Skin of body (tissue), 1 donor: ENCODE measurements at regions not wholly inside any gene's neighbourhood (a gene's known extent, or its start where the extent isn't known, plus 50 kb on each side); places are given as distances from the start of the nearest gene placed in this dataset.

ENCODE experiments used
- DNase-seq: peaks from one replicate; lab custom pipeline; 2025; lab: John Stamatoyannopoulos, UW

DNA sequence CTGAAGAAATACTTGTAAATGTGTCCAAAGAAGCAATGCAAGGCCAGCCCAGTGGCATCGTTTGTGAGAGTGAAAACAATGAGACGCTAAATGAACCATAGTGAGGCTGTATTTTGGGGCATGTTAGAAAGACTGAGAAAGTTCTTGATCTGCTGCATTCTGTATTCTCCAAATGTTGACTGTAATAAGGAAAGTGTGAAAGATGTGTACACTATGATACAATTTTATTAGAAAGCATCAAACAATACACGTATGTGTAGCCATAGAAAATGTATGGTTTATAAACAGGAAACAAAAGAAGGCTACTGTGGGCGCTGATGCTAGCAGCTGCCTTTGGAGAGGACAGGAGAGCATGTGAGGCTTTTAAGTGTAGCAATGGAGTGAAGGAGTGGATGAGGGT, 233.5 kb upstream of the E2F8 start:
- DNase-seq, result no peak

GRCh38 chr11:19472679-19473078, 231.9 kb upstream of the E2F8 start:
- no peak for DNase-seq

GRCh38 chr11:19467904-19468303, 227.2 kb upstream of the E2F8 start:
- DNase-seq, result no peak

GRCh38 chr11:19466314-19466713, 225.6 kb upstream of the E2F8 start:
- DNase-seq, result no peak

GRCh38 chr11:19463976-19464375, 223.2 kb upstream of the E2F8 start:
- no peak for DNase-seq

DNA sequence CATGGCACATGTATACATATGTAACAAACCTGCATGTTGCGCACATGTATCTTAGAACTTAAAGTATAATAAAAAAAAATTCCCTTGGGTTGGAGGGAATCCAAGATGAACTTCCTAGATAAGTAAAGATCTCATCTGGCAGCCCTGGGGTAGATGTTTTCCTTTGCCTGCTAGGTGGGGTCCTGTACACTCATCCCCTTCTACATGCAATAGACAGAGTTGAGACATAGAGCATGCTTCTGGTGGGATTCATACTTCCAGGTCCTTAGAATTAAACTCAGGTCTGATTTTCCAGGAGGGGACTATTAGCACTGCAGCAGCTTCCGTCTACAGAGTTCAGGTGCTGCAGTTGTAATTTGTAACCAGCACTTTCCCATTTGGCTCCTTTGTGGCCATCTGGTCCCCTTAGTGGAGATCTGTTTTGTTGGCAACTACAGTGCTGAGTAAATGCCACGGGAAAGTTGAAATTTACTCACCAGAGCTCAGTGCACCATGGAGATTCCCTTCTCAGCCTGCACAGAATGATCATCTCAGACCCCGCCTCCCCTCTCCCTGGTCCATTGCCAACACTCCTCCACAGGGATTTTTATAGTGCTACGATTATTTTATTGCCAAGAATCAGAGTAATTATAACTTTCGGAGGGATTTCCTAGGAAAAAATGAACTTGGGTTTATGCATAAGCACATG, 220.1 kb upstream of the E2F8 start:
- DNase-seq, result no peak

- DNase-seq, result no peak
These were observed 218.5 kb upstream of the E2F8 start for GRCh38 chr11:19459240-19459639.

GRCh38 chr11:19458721-19459120, 218.0 kb upstream of the E2F8 start:
- DNase-seq, result no peak

- DNase-seq, result no peak
These were observed 217.5 kb upstream of the E2F8 start for GRCh38 chr11:19458231-19458630.

- DNase-seq, result no peak
These were observed 215.0 kb upstream of the E2F8 start for GRCh38 chr11:19455731-19456130.

- DNase-seq, result no peak
These were observed 213.0 kb upstream of the E2F8 start for GRCh38 chr11:19453651-19454257.

GRCh38 chr11:19451609-19452008, 210.9 kb upstream of the E2F8 start:
- DNase-seq, result no peak

DNA sequence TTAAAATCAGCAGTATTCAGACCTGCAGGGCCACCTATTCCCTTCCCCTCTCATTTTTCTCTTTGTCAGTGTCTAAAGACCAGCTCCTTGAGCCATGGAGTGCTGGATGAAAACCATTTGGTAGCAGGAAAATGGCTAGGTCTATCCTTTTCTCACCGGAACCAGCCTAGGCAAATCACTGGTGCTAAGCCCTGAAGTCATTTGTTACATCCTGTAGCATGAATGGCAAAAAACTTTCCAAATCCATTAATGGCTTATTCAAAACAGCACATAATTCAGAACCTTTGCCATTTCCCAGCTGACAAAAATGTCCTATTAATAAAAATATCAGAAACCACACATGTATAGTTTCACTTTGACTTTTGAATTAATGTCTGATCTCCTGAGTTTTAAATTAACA, 209.5 kb upstream of the E2F8 start:
- no peak for DNase-seq

DNA sequence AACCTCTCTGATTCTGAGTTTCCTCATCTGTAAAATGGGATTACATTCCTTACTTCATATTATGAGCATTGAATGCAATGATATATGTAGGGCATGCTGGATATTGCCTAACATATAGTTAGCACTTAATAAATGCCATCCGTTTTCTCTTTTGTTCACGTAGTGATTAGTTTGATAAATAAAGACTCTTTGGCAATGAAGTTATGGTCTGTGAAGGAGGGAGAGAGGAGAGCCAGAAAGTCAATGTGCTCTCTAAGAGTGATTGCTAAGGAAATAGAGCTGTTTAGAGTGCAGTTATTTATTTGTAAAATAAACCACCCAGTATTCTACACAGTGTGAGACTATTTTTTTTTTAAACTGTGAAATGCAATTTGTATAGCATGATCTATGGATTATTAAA, 207.9 kb upstream of the E2F8 start:
- DNase-seq, result no peak

GRCh38 chr11:19447150-19447566, 206.4 kb upstream of the E2F8 start:
- DNase-seq, result no peak

GRCh38 chr11:19445771-19446170, 205.0 kb upstream of the E2F8 start:
- no peak for DNase-seq

- no peak for DNase-seq
These were observed 203.5 kb upstream of the E2F8 start for GRCh38 chr11:19444231-19444630.

GRCh38 chr11:19442554-19442910, 201.8 kb upstream of the E2F8 start:
- no peak for DNase-seq

- DNase-seq, result no peak
These were observed 201.2 kb upstream of the E2F8 start for GRCh38 chr11:19441752-19442553.

DNA sequence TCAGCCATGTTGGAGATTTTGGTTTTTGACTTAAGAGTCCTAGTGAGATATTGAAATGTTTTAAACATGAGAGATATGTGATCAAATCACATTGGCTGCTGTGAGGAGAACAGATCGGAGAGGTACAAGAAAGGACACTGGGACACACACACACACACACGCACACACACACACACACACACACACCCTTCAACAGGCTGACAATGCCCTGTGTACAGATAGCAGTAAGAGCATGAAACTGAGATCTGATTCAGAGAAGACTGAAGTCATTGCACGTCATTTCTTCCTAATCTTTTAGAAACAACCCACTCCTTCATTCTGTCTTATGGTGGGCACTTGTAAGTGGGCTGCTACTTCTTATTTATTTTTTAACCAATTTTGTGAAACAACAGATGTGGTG, 200.5 kb upstream of the E2F8 start:
- no peak for DNase-seq

- DNase-seq, result no peak
These were observed 197.0 kb upstream of the E2F8 start for GRCh38 chr11:19437760-19438159.

GRCh38 chr11:19436932-19437331, 196.2 kb upstream of the E2F8 start:
- DNase-seq, result no peak
